ENCODE measurements at regions not wholly inside any gene's neighbourhood (a gene's known extent, or its start where the extent isn't known, plus 50 kb on each side); places are given as distances from the start of the nearest gene placed in this dataset.
A peak's percentile ranks its signal among the peaks of the same experiment; 100 is the strongest.

DNA sequence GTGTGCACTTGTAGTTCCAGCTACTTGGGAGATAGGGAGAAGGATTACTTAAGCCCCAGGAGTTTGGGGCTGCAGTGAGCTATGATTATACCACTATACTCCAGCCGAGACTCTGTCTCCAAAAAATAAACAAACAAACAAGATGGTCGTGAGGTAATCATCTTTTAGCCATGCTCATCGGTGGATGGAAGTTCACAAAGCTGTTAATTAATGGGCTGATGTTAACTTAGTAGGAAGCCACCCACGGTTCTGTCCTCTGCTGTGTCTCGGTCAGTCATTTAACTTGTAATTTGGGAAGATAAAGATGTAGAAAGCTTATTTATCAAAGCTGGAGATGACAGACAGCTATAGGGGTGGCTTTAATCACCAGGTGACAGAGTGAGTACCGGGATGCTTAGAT is 64.9 kb downstream of the ARHGEF18 start:
- no peak overlapping the region for H3K4me2 ChIP-seq (ENCODE audit: unreplicated experiment)
- H3K79me2 ChIP-seq (ENCODE audit: insufficient read depth): peaks cover 36% of the 10 kb centered on the region
- no peaks in the 10 kb centered on the region for H3K27me3 ChIP-seq (replicated peaks; ENCODE audit: insufficient read depth)
- no peaks in the 10 kb centered on the region for H3K9me2 ChIP-seq (ENCODE audit: insufficient read depth)
- H3K27ac ChIP-seq: no peak overlapping the region
- no peaks in the 10 kb centered on the region for H3K4me1 ChIP-seq (ENCODE audit: insufficient read depth)
- no peaks in the 10 kb centered on the region for H3F3A ChIP-seq (ENCODE audit: insufficient read depth)
- 95 to 98% methylated on average over 6 of the region's 6 CpGs for WGBS, 2 experiments (ENCODE audit: low coverage in 1 of 2, low lambda C conversion rate in 2 of 2, missing lambda C conversion rate in 2 of 2)
- no peaks in the 10 kb centered on the region for H3K9me3 ChIP-seq (ENCODE audit: low read depth)
- no peak overlapping the region for H2AFZ ChIP-seq
- no peak overlapping the region for H3K4me3 ChIP-seq
- no peaks in the 10 kb centered on the region for H3K36me3 ChIP-seq (ENCODE audit: low read depth)
- H3K9ac ChIP-seq: no peak overlapping the region
- TF ChIP-seq EZH2 (IDR thresholded peaks at IDR 0.05; ENCODE audit: insufficient read depth, poor library complexity, severe bottlenecking): no peak
- no peak for TF ChIP-seq EZH2phosphoT487 (IDR thresholded peaks at IDR 0.05; ENCODE audit: insufficient read depth, low read depth)
- in situ Hi-C loops (cut with MboI): no loop called here
- peaks cover 2% of the 10 kb centered on the region; the same call in 1 of the 2 replicates for H4K20me1 ChIP-seq (ENCODE audit: insufficient read depth)
- no peak for DNase-seq

DNA sequence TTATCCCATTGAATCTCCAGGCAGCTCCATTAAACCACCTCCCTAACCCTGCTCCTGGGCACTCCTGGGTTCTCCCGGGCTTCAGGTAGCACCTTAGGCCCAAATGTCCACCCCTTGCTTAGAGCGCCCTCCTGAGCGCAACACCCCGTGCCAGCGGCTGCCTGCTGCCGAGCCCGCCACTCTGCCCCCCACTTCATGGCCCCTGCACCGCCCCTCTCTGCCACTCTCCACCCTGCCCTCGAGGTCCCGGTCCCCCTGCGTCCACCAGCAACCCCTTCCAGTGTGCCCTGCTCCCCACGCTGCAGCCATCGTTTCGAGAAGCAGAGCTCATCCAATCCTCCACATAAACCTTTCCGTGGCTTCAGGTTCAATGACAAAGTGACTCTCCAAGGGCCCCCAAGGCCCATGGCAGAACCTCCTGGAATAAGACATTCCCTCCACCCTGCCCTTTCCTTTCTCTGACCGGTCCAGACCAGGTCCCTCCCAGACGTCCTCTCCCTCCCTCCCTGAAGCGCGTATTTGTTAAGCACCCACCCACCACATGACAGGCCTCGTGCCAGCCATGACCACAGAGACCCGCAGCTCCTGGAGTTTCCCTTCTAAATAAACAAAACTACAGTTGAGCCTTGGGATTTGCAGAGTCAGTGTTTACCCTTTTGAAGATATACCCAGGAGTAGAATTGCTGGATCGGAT is 66.6 kb downstream of the ARHGEF18 start:
- no peaks in the 10 kb centered on the region for H3K4me1 ChIP-seq (ENCODE audit: insufficient read depth)
- H3F3A ChIP-seq (ENCODE audit: insufficient read depth): no peaks in the 10 kb centered on the region
- no peak overlapping the region for H3K27ac ChIP-seq
- no peak overlapping the region for H2AFZ ChIP-seq
- peaks cover 32% of the 10 kb centered on the region for H3K79me2 ChIP-seq (ENCODE audit: insufficient read depth)
- no peak overlapping the region for H3K9ac ChIP-seq
- WGBS, 2 experiments (ENCODE audit: low coverage in 1 of 2, low lambda C conversion rate in 2 of 2, missing lambda C conversion rate in 2 of 2): 79 to 82% methylated on average over 20 to 22 of the region's 22 CpGs
- H4K20me1 ChIP-seq (ENCODE audit: insufficient read depth): peaks cover 2% of the 10 kb centered on the region; the same call in 1 of the 2 replicates
- DNase-seq: no peak
- no peaks in the 10 kb centered on the region for H3K9me2 ChIP-seq (ENCODE audit: insufficient read depth)
- H3K4me2 ChIP-seq (ENCODE audit: unreplicated experiment): no peak overlapping the region
- TF ChIP-seq EZH2phosphoT487 (IDR thresholded peaks at IDR 0.05; ENCODE audit: insufficient read depth, low read depth): no peak
- no peak for TF ChIP-seq EZH2 (IDR thresholded peaks at IDR 0.05; ENCODE audit: insufficient read depth, poor library complexity, severe bottlenecking)
- H3K27me3 ChIP-seq (replicated peaks; ENCODE audit: insufficient read depth): no peaks in the 10 kb centered on the region
- in situ Hi-C loops (cut with MboI): no loop called here
- H3K4me3 ChIP-seq: no peak overlapping the region
- no peaks in the 10 kb centered on the region for H3K9me3 ChIP-seq (ENCODE audit: low read depth)
- H3K36me3 ChIP-seq (ENCODE audit: low read depth): no peaks in the 10 kb centered on the region

DNA sequence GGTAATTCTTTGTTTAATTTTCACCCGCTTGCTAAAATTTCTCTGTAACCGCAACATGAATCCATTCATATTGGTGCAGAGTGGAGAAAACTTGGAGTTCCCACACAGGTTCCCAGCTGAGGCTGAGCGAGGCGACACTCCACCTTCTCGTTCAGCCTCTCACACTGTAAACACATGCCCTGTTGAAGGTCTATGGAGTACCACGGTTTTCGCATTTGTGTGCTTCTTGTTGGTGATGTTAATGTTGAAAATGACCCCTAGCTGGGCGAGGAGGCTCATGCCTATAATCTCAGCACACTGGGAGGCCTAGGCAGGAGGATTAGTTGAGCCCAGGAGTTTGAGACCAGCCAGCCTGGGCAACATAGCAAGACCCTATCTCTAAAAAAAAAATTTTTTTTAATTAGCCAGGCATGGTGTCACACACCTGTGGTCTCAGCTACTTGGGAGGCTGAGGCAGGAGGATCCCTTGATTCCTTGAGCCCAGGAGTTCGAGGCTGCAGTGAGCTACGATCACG is 67.2 kb downstream of the ARHGEF18 start:
- no peak overlapping the region for H3K4me2 ChIP-seq (ENCODE audit: unreplicated experiment)
- no peaks in the 10 kb centered on the region for H3K9me2 ChIP-seq (ENCODE audit: insufficient read depth)

DNA sequence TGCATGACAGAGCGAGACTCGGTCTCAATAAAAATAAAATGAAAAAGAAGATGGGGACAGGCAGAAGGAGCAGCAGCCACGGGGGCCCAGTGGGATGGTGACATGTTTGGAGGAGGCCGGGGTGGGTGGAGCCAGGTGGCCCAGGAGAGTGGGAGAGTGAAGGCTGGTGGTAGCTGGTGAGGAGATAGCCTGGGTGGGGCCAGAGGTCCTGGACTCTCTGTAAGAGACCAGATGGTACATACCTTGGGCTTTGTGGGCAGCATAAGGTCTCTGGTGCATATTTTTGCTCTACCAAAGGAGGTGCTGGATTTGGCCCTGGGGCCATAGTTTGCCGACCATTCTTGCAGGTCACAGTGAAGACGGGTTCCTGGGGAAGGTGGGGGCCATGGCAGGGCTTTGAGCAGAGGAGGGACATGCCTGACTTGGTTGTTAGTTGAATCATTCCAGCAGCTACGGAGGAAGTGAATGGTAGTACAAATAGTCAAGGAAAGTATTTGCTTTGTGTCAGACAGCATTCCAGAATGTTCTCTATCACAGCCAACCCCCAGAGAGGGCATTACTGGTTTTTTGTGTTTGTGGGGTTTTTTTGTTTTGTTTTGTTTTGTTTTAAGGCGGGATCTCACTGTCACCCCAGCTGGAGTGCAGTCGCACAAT is 69.1 kb downstream of the ARHGEF18 start:
- H3K27me3 ChIP-seq (replicated peaks; ENCODE audit: insufficient read depth): no peaks in the 10 kb centered on the region
- TF ChIP-seq EZH2phosphoT487 (IDR thresholded peaks at IDR 0.05; ENCODE audit: insufficient read depth, low read depth) (no peak), EZH2 (IDR thresholded peaks at IDR 0.05; ENCODE audit: insufficient read depth, poor library complexity, severe bottlenecking) (no peak)
- H3K4me3 ChIP-seq: no peak overlapping the region
- DNase-seq: peak; percentile 16
- in situ Hi-C loops (cut with MboI): no loop called here
- H3K4me1 ChIP-seq (ENCODE audit: insufficient read depth): no peaks in the 10 kb centered on the region
- H3K9ac ChIP-seq: no peak overlapping the region
- no peak overlapping the region for H3K4me2 ChIP-seq (ENCODE audit: unreplicated experiment)
- WGBS, 2 experiments (ENCODE audit: low coverage in 1 of 2, low lambda C conversion rate in 2 of 2, missing lambda C conversion rate in 2 of 2): 84 to 85% methylated on average over 9 of the region's 9 CpGs
- H2AFZ ChIP-seq: no peak overlapping the region
- peaks cover 2% of the 10 kb centered on the region; the same call in 1 of the 2 replicates for H4K20me1 ChIP-seq (ENCODE audit: insufficient read depth)
- no peaks in the 10 kb centered on the region for H3K36me3 ChIP-seq (ENCODE audit: low read depth)
- no peak overlapping the region for H3K27ac ChIP-seq
- H3K79me2 ChIP-seq (ENCODE audit: insufficient read depth): peaks cover 19% of the 10 kb centered on the region
- H3K9me2 ChIP-seq (ENCODE audit: insufficient read depth): no peaks in the 10 kb centered on the region
- no peaks in the 10 kb centered on the region for H3F3A ChIP-seq (ENCODE audit: insufficient read depth)
- no peaks in the 10 kb centered on the region for H3K9me3 ChIP-seq (ENCODE audit: low read depth)

More for the DNA sequence above, 67.2 kb downstream of the ARHGEF18 start:
- H3K36me3 ChIP-seq (ENCODE audit: low read depth): no peaks in the 10 kb centered on the region
- no peak overlapping the region for H3K4me3 ChIP-seq
- no peaks in the 10 kb centered on the region for H3K27me3 ChIP-seq (replicated peaks; ENCODE audit: insufficient read depth)
- TF ChIP-seq EZH2phosphoT487 (IDR thresholded peaks at IDR 0.05; ENCODE audit: insufficient read depth, low read depth): no peak
- TF ChIP-seq EZH2 (IDR thresholded peaks at IDR 0.05; ENCODE audit: insufficient read depth, poor library complexity, severe bottlenecking): no peak
- H3K79me2 ChIP-seq (ENCODE audit: insufficient read depth): peaks cover 33% of the 10 kb centered on the region
- H2AFZ ChIP-seq: no peak overlapping the region
- no peaks in the 10 kb centered on the region for H3K4me1 ChIP-seq (ENCODE audit: insufficient read depth)
- no peak overlapping the region for H3K27ac ChIP-seq
- H4K20me1 ChIP-seq (ENCODE audit: insufficient read depth): peaks cover 2% of the 10 kb centered on the region; the same call in 1 of the 2 replicates
- no peaks in the 10 kb centered on the region for H3K9me3 ChIP-seq (ENCODE audit: low read depth)
- in situ Hi-C loops (cut with MboI): no loop called here
- 95 to 97% methylated on average over 11 of the region's 11 CpGs for WGBS, 2 experiments (ENCODE audit: low coverage in 1 of 2, low lambda C conversion rate in 2 of 2, missing lambda C conversion rate in 2 of 2)
- H3K9ac ChIP-seq: no peak overlapping the region
- no peak for DNase-seq
- no peaks in the 10 kb centered on the region for H3F3A ChIP-seq (ENCODE audit: insufficient read depth)

All from GM23248 (cell line).